ENCODE measurements at regions not wholly inside any gene's neighbourhood (a gene's known extent, or its start where the extent isn't known, plus 50 kb on each side); places are given as distances from the start of the nearest gene placed in this dataset.

- TF ChIP-seq CTCF (conservative IDR thresholded peaks at IDR 0.05; ENCODE audit: low read length) (no peak), EZH2phosphoT487 (IDR thresholded peaks at IDR 0.05; ENCODE audit: borderline replicate concordance, low read depth, low read length) (no peak)
Measured at GRCh38 chr12:108043286-108043685, 85.8 kb upstream of the WSCD2 start.
